ENCODE measurements at regions not wholly inside any gene's neighbourhood (a gene's known extent, or its start where the extent isn't known, plus 50 kb on each side); places are given as distances from the start of the nearest gene placed in this dataset.

GRCh38 chr6:91303326-91303725, 716.5 kb upstream of the MAP3K7 start:
- DNase-seq (ENCODE audit: low read depth, low spot score), result no peak

GRCh38 chr6:91299544-91300491, 712.9 kb upstream of the MAP3K7 start:
- DNase-seq (ENCODE audit: low read depth, low spot score), result peak; percentile 63

- DNase-seq (ENCODE audit: low read depth, low spot score), result peak; percentile 84
These were observed 711.8 kb upstream of the MAP3K7 start for GRCh38 chr6:91298543-91299145.

- no peak for DNase-seq (ENCODE audit: low read depth, low spot score)
These were observed 706.5 kb upstream of the MAP3K7 start for GRCh38 chr6:91293395-91293794.

GRCh38 chr6:91291071-91291470, 704.2 kb upstream of the MAP3K7 start:
- no peak for DNase-seq (ENCODE audit: low read depth, low spot score)

GRCh38 chr6:91288741-91289140, 701.9 kb upstream of the MAP3K7 start:
- no peak for DNase-seq (ENCODE audit: low read depth, low spot score)

GRCh38 chr6:91281901-91282300, 695.0 kb upstream of the MAP3K7 start:
- no peak for DNase-seq (ENCODE audit: low read depth, low spot score)

- no peak for DNase-seq (ENCODE audit: low read depth, low spot score)
These were observed 693.6 kb upstream of the MAP3K7 start for GRCh38 chr6:91280494-91280830.

- no peak for DNase-seq (ENCODE audit: low read depth, low spot score)
These were observed 693.0 kb upstream of the MAP3K7 start for GRCh38 chr6:91279740-91280493.

- no peak for DNase-seq (ENCODE audit: low read depth, low spot score)
These were observed 691.5 kb upstream of the MAP3K7 start for GRCh38 chr6:91278416-91278815.

GRCh38 chr6:91276315-91276714, 689.4 kb upstream of the MAP3K7 start:
- no peak for DNase-seq (ENCODE audit: low read depth, low spot score)

- no peak for DNase-seq (ENCODE audit: low read depth, low spot score)
These were observed 686.9 kb upstream of the MAP3K7 start for GRCh38 chr6:91273729-91274128.

GRCh38 chr6:91271807-91272206, 684.9 kb upstream of the MAP3K7 start:
- DNase-seq (ENCODE audit: low read depth, low spot score), result no peak

- no peak for DNase-seq (ENCODE audit: low read depth, low spot score)
These were observed 682.1 kb upstream of the MAP3K7 start for GRCh38 chr6:91268941-91269340.

- no peak for DNase-seq (ENCODE audit: low read depth, low spot score)
These were observed 680.4 kb upstream of the MAP3K7 start for GRCh38 chr6:91267246-91267645.

GRCh38 chr6:91266156-91266555, 679.3 kb upstream of the MAP3K7 start:
- DNase-seq (ENCODE audit: low read depth, low spot score), result no peak

GRCh38 chr6:91243436-91243835, 656.6 kb upstream of the MAP3K7 start:
- DNase-seq (ENCODE audit: low read depth, low spot score), result no peak

GRCh38 chr6:91242614-91242949, 655.7 kb upstream of the MAP3K7 start:
- no peak for DNase-seq (ENCODE audit: low read depth, low spot score)

- no peak for DNase-seq (ENCODE audit: low read depth, low spot score)
These were observed 655.2 kb upstream of the MAP3K7 start for GRCh38 chr6:91241946-91242613.

GRCh38 chr6:91240878-91241603, 654.2 kb upstream of the MAP3K7 start:
- no peak for DNase-seq (ENCODE audit: low read depth, low spot score)

GRCh38 chr6:91221072-91221720, 634.3 kb upstream of the MAP3K7 start:
- DNase-seq (ENCODE audit: low read depth, low spot score), result no peak
